H1 (cell line): ENCODE measurements at regions not wholly inside any gene's neighbourhood (a gene's known extent, or its start where the extent isn't known, plus 50 kb on each side); places are given as distances from the start of the nearest gene placed in this dataset.

ENCODE experiments used
- CHD1 ChIP-seq: IDR thresholded peaks from 2 replicates; pipeline ENCODE4 v1.6.1; 2012; ENCODE audit warnings: low read depth, low read length, improper control_type of control experiment
- CREB1 ChIP-seq: IDR thresholded peaks from 2 replicates; pipeline ENCODE4 v1.6.1; 2012; ENCODE audit warnings: inconsistent platforms
- CTCF ChIP-seq, 3 experiments: IDR thresholded peaks; 1 replicate in 2 of 3; 2 replicates in 1 of 3; pipeline versions ENCODE4 v1.5.1 to v1.6.1; 2011; ENCODE audit warnings: low read length in 3 of 3, mild to moderate bottlenecking in 3 of 3, inconsistent platforms in 2 of 3, low read depth in 1 of 3, moderate library complexity in 1 of 3; ENCODE audit not compliant: insufficient read depth in 1 of 3; ENCODE audit errors: control extremely low read depth in 1 of 3
- JUN ChIP-seq: IDR thresholded peaks from 2 replicates; pipeline ENCODE4 v1.6.1; 2011; ENCODE audit warnings: low read depth, mild to moderate bottlenecking, improper control_type of control experiment, low read length
- POLR2A ChIP-seq, 2 experiments: IDR thresholded peaks; 1 replicate in 1 of 2; 2 replicates in 1 of 2; pipeline ENCODE4 v1.6.1; 2011; ENCODE audit warnings: low read depth in 2 of 2, low read length in 2 of 2, mild to moderate bottlenecking in 2 of 2; ENCODE audit errors: control extremely low read depth in 1 of 2
- POLR2AphosphoS5 ChIP-seq: IDR thresholded peaks from 2 replicates; pipeline ENCODE4 v1.6.1; 2011; ENCODE audit warnings: low read depth, low read length
- RXRA ChIP-seq: IDR thresholded peaks from 2 replicates; pipeline ENCODE4 v1.6.1; 2011; ENCODE audit warnings: low read depth, mild to moderate bottlenecking, low read length, moderate library complexity; ENCODE audit not compliant: insufficient read depth
- TAF1 ChIP-seq: IDR thresholded peaks from 2 replicates; pipeline ENCODE4 v1.6.1; 2011; ENCODE audit warnings: mild to moderate bottlenecking, low read depth, low read length

DNA sequence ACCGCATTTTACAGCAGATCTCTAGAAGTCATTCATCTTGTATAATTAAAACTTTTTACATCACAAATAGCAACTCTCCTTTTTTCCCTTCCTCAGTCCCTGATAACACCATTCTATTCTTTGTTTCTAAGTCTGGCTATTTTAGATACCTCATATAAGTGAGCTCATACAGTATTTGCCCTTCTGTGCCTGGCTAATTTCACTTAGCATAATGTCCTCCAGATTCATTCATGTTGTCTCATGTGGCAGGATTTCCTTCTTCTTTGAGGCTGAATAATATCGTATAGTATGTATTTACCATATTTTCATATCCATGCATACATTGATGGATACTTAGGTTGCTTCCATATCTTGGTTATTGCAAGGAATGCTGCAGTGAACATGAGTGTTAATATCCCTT is 362.0 kb downstream of the RFC3 start:
- TF ChIP-seq CTCF (IDR thresholded peaks at IDR 0.05; ENCODE audit: control extremely low read depth in 1 of 3, insufficient read depth in 1 of 3, low read depth in 1 of 3, low read length in 3 of 3) (no peak), POLR2A (IDR thresholded peaks at IDR 0.05; ENCODE audit: control extremely low read depth in 1 of 2, low read depth in 2 of 2, low read length in 2 of 2) (no peak), CHD1 (no peak), POLR2AphosphoS5 (no peak), TAF1 (no peak), RXRA (no peak), JUN (no peak), CREB1 (no peak)
